HG03095 (cell line): ENCODE measurements at regions not wholly inside any gene's neighbourhood (a gene's known extent, or its start where the extent isn't known, plus 50 kb on each side); places are given as distances from the start of the nearest gene placed in this dataset.

Experiments used
- ATAC-seq: cut with Tn5 transposase; IDR thresholded peaks from one replicate; pipeline ENCODE4 v1.9.1; 2021; ENCODE audit warnings: moderate library complexity; ENCODE audit not compliant: unreplicated experiment

- no peak for ATAC-seq
Measured at GRCh38 chr16:87183647-87184046, 133.5 kb downstream of the C16orf95 start.

- ATAC-seq, result no peak
Measured at GRCh38 chr16:87185308-87185707, 131.9 kb downstream of the C16orf95 start.

GRCh38 chr16:87185983-87186382 lies 131.2 kb downstream of the C16orf95 start:
- ATAC-seq, result no peak

GRCh38 chr16:87186446-87186845 lies 130.7 kb downstream of the C16orf95 start:
- ATAC-seq, result no peak

- ATAC-seq, result no peak
Measured at GRCh38 chr16:87186876-87187533, 130.2 kb downstream of the C16orf95 start.

- no peak for ATAC-seq
Measured at GRCh38 chr16:87188104-87188503, 129.1 kb downstream of the C16orf95 start.

GRCh38 chr16:87189426-87189825 lies 127.8 kb downstream of the C16orf95 start:
- no peak for ATAC-seq

GRCh38 chr16:87190288-87191230 lies 126.6 kb downstream of the C16orf95 start:
- no peak for ATAC-seq

- ATAC-seq, result no peak
Measured at GRCh38 chr16:87192452-87193073, 124.6 kb downstream of the C16orf95 start.

- no peak for ATAC-seq
Measured at GRCh38 chr16:87194172-87194571, 123.0 kb downstream of the C16orf95 start.

GRCh38 chr16:87195161-87195560 lies 122.0 kb downstream of the C16orf95 start:
- no peak for ATAC-seq

- ATAC-seq, result no peak
Measured at GRCh38 chr16:87196231-87196630, 121.0 kb downstream of the C16orf95 start.

GRCh38 chr16:87196661-87197060 lies 120.5 kb downstream of the C16orf95 start:
- no peak for ATAC-seq

- no peak for ATAC-seq
Measured at GRCh38 chr16:87198328-87198832, 118.8 kb downstream of the C16orf95 start.

- no peak for ATAC-seq
Measured at GRCh38 chr16:87198881-87199280, 118.3 kb downstream of the C16orf95 start.

GRCh38 chr16:87199379-87199778 lies 117.8 kb downstream of the C16orf95 start:
- ATAC-seq, result no peak

- no peak for ATAC-seq
Measured at GRCh38 chr16:87199901-87200300, 117.3 kb downstream of the C16orf95 start.

- ATAC-seq, result no peak
Measured at GRCh38 chr16:87200637-87201036, 116.6 kb downstream of the C16orf95 start.

- ATAC-seq, result no peak
Measured at GRCh38 chr16:87201052-87201451, 116.1 kb downstream of the C16orf95 start.

GRCh38 chr16:87201790-87202189 lies 115.4 kb downstream of the C16orf95 start:
- ATAC-seq, result no peak

- ATAC-seq, result no peak
Measured at GRCh38 chr16:87202346-87202745, 114.8 kb downstream of the C16orf95 start.
